ENCODE measurements at regions not wholly inside any gene's neighbourhood (a gene's known extent, or its start where the extent isn't known, plus 50 kb on each side); places are given as distances from the start of the nearest gene placed in this dataset.
A peak's percentile ranks its signal among the peaks of the same experiment; 100 is the strongest.

- TF ChIP-seq ZBTB43 (CRISPR knock-in tag; IDR thresholded peaks at IDR 0.05) (no peak), STAT6 (CRISPR knock-in tag; conservative IDR thresholded peaks at IDR 0.05; ENCODE audit: low read depth) (no peak)
- TF ChIP-seq, protein P1, sequence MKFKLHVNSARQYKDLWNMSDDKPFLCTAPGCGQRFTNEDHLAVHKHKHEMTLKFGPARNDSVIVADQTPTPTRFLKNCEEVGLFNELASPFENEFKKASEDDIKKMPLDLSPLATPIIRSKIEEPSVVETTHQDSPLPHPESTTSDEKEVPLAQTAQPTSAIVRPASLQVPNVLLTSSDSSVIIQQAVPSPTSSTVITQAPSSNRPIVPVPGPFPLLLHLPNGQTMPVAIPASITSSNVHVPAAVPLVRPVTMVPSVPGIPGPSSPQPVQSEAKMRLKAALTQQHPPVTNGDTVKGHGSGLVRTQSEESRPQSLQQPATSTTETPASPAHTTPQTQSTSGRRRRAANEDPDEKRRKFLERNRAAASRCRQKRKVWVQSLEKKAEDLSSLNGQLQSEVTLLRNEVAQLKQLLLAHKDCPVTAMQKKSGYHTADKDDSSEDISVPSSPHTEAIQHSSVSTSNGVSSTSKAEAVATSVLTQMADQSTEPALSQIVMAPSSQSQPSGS (CRISPR knock-in tag; IDR thresholded peaks at IDR 0.05; ENCODE audit: borderline replicate concordance, low read depth): no peak
- TF ChIP-seq, protein P2, sequence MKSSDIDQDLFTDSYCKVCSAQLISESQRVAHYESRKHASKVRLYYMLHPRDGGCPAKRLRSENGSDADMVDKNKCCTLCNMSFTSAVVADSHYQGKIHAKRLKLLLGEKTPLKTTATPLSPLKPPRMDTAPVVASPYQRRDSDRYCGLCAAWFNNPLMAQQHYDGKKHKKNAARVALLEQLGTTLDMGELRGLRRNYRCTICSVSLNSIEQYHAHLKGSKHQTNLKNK (CRISPR knock-in tag; IDR thresholded peaks at IDR 0.05): no peak
- TF ChIP-seq, protein P3, sequence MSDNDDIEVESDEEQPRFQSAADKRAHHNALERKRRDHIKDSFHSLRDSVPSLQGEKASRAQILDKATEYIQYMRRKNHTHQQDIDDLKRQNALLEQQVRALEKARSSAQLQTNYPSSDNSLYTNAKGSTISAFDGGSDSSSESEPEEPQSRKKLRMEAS (CRISPR knock-in tag; IDR thresholded peaks at IDR 0.05): no peak
These were observed 55.6 kb upstream of the ZDHHC17 start (continued) for GRCh38 chr12:76708296-76708695.

GRCh38 chr12:76711241-76711640 lies 52.7 kb upstream of the ZDHHC17 start:
- H3K27ac Mint-ChIP-seq: no peak overlapping the region

DNA sequence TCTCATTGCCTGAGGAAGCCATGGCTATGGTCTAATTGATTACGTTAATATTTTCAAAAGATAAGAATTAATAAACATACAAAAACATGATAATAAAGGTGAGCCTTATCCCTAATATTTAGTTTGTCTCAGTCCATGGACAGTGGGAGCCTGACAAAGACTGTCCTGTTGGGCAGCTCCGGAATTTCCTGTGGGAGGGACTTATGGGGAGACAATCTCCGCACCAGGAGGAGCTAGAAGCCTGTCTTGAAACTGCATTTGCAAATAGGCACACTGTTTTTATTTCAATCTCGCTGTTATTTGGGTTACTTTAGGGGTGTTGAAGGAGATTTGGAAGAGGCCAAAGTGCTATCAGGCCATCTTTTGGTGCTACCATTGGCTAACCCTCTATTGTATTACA lies 50.8 kb upstream of the ZDHHC17 start:
- peak; percentile 95 for ATAC-seq
- CTCF ChIA-PET: interaction anchor here (1.0 to 1.2 kb wide), 3 partner anchors 15 to 77 kb away, joined by 3 to 4 read pairs (median 3); no protein-coding TSS in a partner anchor
- Mint-ChIP-seq H3K4me1 (peaks cover 20% of the 10 kb centered on the region), H3K9me3 (peaks cover 10% of the 10 kb centered on the region; the same call in 1 of the 2 replicates), H3K27me3 (ENCODE audit: low read depth) (no peaks in the 10 kb centered on the region), H3K4me3 (no peak overlapping the region), H3K27ac (0 out of 2 replicates have a peak overlapping the region, but pooled peaks have one; percentile 3), H3K36me3 (0 out of 2 replicates have a peak, but pooled peaks cover 3% of the 10 kb centered on the region)
- peak; percentile 21 for DNase-seq (ENCODE audit: low spot score)
- POLR2A ChIA-PET: no interaction called here
- TF ChIP-seq ZNF263 (CRISPR knock-in tag; IDR thresholded peaks at IDR 0.05; ENCODE audit: low read depth) (no peak), ARID4B (CRISPR knock-in tag; IDR thresholded peaks at IDR 0.05; ENCODE audit: borderline replicate concordance) (no peak), TEAD4 (CRISPR knock-in tag; IDR thresholded peaks at IDR 0.05) (no peak), ZNF138 (CRISPR knock-in tag; conservative IDR thresholded peaks at IDR 0.05) (no peak), SMAD4 (CRISPR knock-in tag; IDR thresholded peaks at IDR 0.05) (no peak), HMGA2 (CRISPR knock-in tag; IDR thresholded peaks at IDR 0.05) (no peak), JAZF1 (CRISPR knock-in tag; IDR thresholded peaks at IDR 0.05) (no peak)

More at GRCh38 chr12:76711241-76711640, 52.7 kb upstream of the ZDHHC17 start:
- Mint-ChIP-seq H3K4me1 (peaks cover 20% of the 10 kb centered on the region), H3K4me3 (no peak overlapping the region), H3K9me3 (peaks cover 10% of the 10 kb centered on the region; the same call in 1 of the 2 replicates), H3K36me3 (0 out of 2 replicates have a peak, but pooled peaks cover 3% of the 10 kb centered on the region), H3K27me3 (ENCODE audit: low read depth) (no peaks in the 10 kb centered on the region)
- ATAC-seq (no peak), DNase-seq (ENCODE audit: low spot score) (no peak)
- POLR2A ChIA-PET: no interaction called here
- CTCF ChIA-PET: interaction anchor here (1.5 kb wide), 1 partner anchor 109 kb away, joined by 4 read pairs; no protein-coding TSS in a partner anchor
- no peak for TF ChIP-seq STAT6 (CRISPR knock-in tag; conservative IDR thresholded peaks at IDR 0.05; ENCODE audit: low read depth)
- TF ChIP-seq, protein P4, sequence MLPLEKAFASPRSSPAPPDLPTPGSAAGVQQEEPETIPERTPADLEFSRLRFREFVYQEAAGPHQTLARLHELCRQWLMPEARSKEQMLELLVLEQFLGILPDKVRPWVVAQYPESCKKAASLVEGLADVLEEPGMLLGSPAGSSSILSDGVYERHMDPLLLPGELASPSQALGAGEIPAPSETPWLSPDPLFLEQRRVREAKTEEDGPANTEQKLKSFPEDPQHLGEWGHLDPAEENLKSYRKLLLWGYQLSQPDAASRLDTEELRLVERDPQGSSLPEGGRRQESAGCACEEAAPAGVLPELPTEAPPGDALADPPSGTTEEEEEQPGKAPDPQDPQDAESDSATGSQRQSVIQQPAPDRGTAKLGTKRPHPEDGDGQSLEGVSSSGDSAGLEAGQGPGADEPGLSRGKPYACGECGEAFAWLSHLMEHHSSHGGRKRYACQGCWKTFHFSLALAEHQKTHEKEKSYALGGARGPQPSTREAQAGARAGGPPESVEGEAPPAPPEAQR (CRISPR knock-in tag; IDR thresholded peaks at IDR 0.05): no peak
